Liver (tissue), 7 donors: ENCODE measurements at regions not wholly inside any gene's neighbourhood (a gene's known extent, or its start where the extent isn't known, plus 50 kb on each side); places are given as distances from the start of the nearest gene placed in this dataset.

ENCODE experiments used
- DNase-seq: peaks from one replicate; pipeline ENCODE4 v3.0.0-alpha.2; 2017; ENCODE audit warnings: low spot score
- H3K27ac ChIP-seq, 2 donors: one replicate each; pipeline ENCODE4 v1.7.0; 2013; ENCODE audit warnings: inconsistent platforms in 2 of 2, low read length in 2 of 2, control low read depth in 1 of 2, low read depth in 1 of 2, mild to moderate bottlenecking in 1 of 2
- H3K27me3 ChIP-seq, 4 donors: one replicate each; pipeline versions ENCODE4 v1.6.1 to v1.7.0; 2013; ENCODE audit warnings: low read length in 3 of 4, inconsistent platforms in 1 of 4, mild to moderate bottlenecking in 1 of 4, moderate library complexity in 1 of 4; ENCODE audit not compliant: control insufficient read depth in 4 of 4, insufficient read depth in 4 of 4
- H3K36me3 ChIP-seq, 4 donors: one replicate each; pipeline versions ENCODE4 v1.6.1 to v1.7.0; 2013; ENCODE audit warnings: low read length in 3 of 4, mild to moderate bottlenecking in 3 of 4, low read depth in 1 of 4, moderate library complexity in 1 of 4; ENCODE audit not compliant: control insufficient read depth in 4 of 4, insufficient read depth in 3 of 4
- H3K4me1 ChIP-seq, 4 donors: one replicate each; pipeline versions ENCODE4 v1.6.1 to v1.7.0; 2013; ENCODE audit warnings: low read length in 3 of 4, mild to moderate bottlenecking in 3 of 4, moderate library complexity in 1 of 4; ENCODE audit not compliant: control insufficient read depth in 4 of 4, insufficient read depth in 4 of 4
- H3K4me3 ChIP-seq, 3 donors: one replicate each; pipeline versions ENCODE4 v1.6.1 to v1.7.0; 2013; ENCODE audit warnings: low read length in 3 of 3, control low read depth in 1 of 3, low read depth in 1 of 3, mild to moderate bottlenecking in 1 of 3
- H3K9ac ChIP-seq, 2 donors: one replicate each; pipeline ENCODE4 v1.7.0; 2013; ENCODE audit warnings: low read length in 2 of 2, mild to moderate bottlenecking in 2 of 2, moderate library complexity in 2 of 2, control low read depth in 1 of 2, low read depth in 1 of 2
- H3K9me3 ChIP-seq, 4 donors: one replicate each; pipeline versions ENCODE4 v1.6.1 to v1.7.0; 2013; ENCODE audit warnings: low read length in 3 of 4; ENCODE audit not compliant: control insufficient read depth in 4 of 4
- ATF3 ChIP-seq: IDR thresholded peaks from 2 replicates; pipeline ENCODE4 v1.6.1; 2016; ENCODE audit warnings: antibody characterized with exemption
- EGR1 ChIP-seq, 2 donors: IDR thresholded peaks; 2 replicates each; pipeline ENCODE4 v1.6.1; 2016 to 2018; ENCODE audit warnings: antibody characterized with exemption in 2 of 2, low read depth in 2 of 2
- FOXA1 ChIP-seq: IDR thresholded peaks from 2 replicates; pipeline ENCODE4 v1.6.1; 2016; ENCODE audit warnings: antibody characterized with exemption
- FOXA2 ChIP-seq: IDR thresholded peaks from 2 replicates; pipeline ENCODE4 v1.6.1; 2016; ENCODE audit warnings: antibody characterized with exemption
- GABPA ChIP-seq, 2 donors: IDR thresholded peaks in 1 of 2; conservative IDR thresholded peaks in 1 of 2; 2 replicates each; pipeline ENCODE4 v1.6.1; 2016; ENCODE audit warnings: antibody characterized with exemption in 2 of 2, mild to moderate bottlenecking in 1 of 2, moderate library complexity in 1 of 2
- HNF4G ChIP-seq: IDR thresholded peaks from 2 replicates; pipeline ENCODE4 v1.6.1; 2016; ENCODE audit warnings: antibody characterized with exemption
- MAX ChIP-seq: IDR thresholded peaks from 2 replicates; pipeline ENCODE4 v1.6.1; 2016; ENCODE audit warnings: antibody characterized with exemption
- NR2F2 ChIP-seq: IDR thresholded peaks from 2 replicates; pipeline ENCODE4 v1.6.1; 2016; ENCODE audit warnings: antibody characterized with exemption
- RAD21 ChIP-seq, 2 donors: IDR thresholded peaks; 2 replicates each; pipeline ENCODE4 v1.6.1; 2016; ENCODE audit warnings: antibody characterized with exemption in 2 of 2, mild to moderate bottlenecking in 2 of 2
- REST ChIP-seq: IDR thresholded peaks from 2 replicates; pipeline ENCODE4 v1.6.1; 2016; ENCODE audit warnings: antibody characterized with exemption, mild to moderate bottlenecking
- RXRA ChIP-seq, 2 donors: IDR thresholded peaks; 2 replicates each; pipeline ENCODE4 v1.6.1; 2017 to 2018; ENCODE audit warnings: antibody characterized with exemption in 2 of 2, mild to moderate bottlenecking in 1 of 2
- SP1 ChIP-seq: IDR thresholded peaks from 2 replicates; pipeline ENCODE4 v1.6.1; 2018; ENCODE audit warnings: antibody characterized with exemption, mild to moderate bottlenecking
- TAF1 ChIP-seq: conservative IDR thresholded peaks from 2 replicates; pipeline ENCODE4 v1.6.1; 2016; ENCODE audit warnings: antibody characterized with exemption, mild to moderate bottlenecking
- YY1 ChIP-seq: IDR thresholded peaks from 2 replicates; pipeline ENCODE4 v1.6.1; 2016; ENCODE audit warnings: antibody characterized with exemption, mild to moderate bottlenecking
- ZBTB33 ChIP-seq: IDR thresholded peaks from 2 replicates; pipeline ENCODE4 v1.6.1; 2016; ENCODE audit warnings: antibody characterized with exemption
- WGBS: extraction: QIAGEN DNeasy Blood & Tissue Kit; methylation state at CpG from one replicate; pipeline ENCODE4 v1.1.7; 2013; 5-methylcytosine and 5-hydroxymethylcytosine counted together
- donor health status: healthy.
- donor health status: healthy.
- donor health status: healthy.
- donor health status: healthy.

- no peaks in the 10 kb centered on the region for H3K9me3 ChIP-seq
- TF ChIP-seq ATF3 (no peak), FOXA2 (no peak), NR2F2 (no peak), RXRA (IDR thresholded peaks at IDR 0.05) (no peak), EGR1 (IDR thresholded peaks at IDR 0.05; ENCODE audit: low read depth in 2 of 2) (no peak), FOXA1 (no peak), RAD21 (IDR thresholded peaks at IDR 0.05) (no peak), ZBTB33 (no peak), MAX (no peak), REST (no peak)
Observed at GRCh38 chr9:80791836-80792235, 897.5 kb downstream of the TLE1 start.

GRCh38 chr9:80790764-80791163, 898.6 kb downstream of the TLE1 start:
- Histone ChIP-seq H3K9ac (no peak overlapping the region), H3K4me1 (no peaks in the 10 kb centered on the region)

More at GRCh38 chr9:80791836-80792235, 897.5 kb downstream of the TLE1 start:
- WGBS: 46% methylated on average over 2 of the region's 2 CpGs
- Histone ChIP-seq H3K27ac (no peak overlapping the region), H3K9ac (no peak overlapping the region), H3K4me3 (no peak overlapping the region), H3K36me3 (no peaks in the 10 kb centered on the region), H3K4me1 (no peaks in the 10 kb centered on the region), H3K27me3 (no peaks in the 10 kb centered on the region)
- DNase-seq: no peak

GRCh38 chr9:80789831-80790230, 899.5 kb downstream of the TLE1 start:
- Histone ChIP-seq H3K27me3 (no peaks in the 10 kb centered on the region), H3K27ac (no peak overlapping the region), H3K4me3 (no peak overlapping the region), H3K36me3 (no peaks in the 10 kb centered on the region), H3K4me1 (no peaks in the 10 kb centered on the region), H3K9ac (no peak overlapping the region), H3K9me3 (no peaks in the 10 kb centered on the region)
- no peak for DNase-seq
- 85% methylated on average over 5 of the region's 5 CpGs for WGBS
- TF ChIP-seq ATF3: no peak
- TF ChIP-seq YY1: no peak
- TF ChIP-seq FOXA2: no peak
- TF ChIP-seq EGR1 (IDR thresholded peaks at IDR 0.05; ENCODE audit: low read depth in 2 of 2): no peak
- no peak for TF ChIP-seq REST
- no peak for TF ChIP-seq FOXA1
- no peak for TF ChIP-seq RAD21 (IDR thresholded peaks at IDR 0.05)
- TF ChIP-seq GABPA (IDR thresholded peaks at IDR 0.05 in 1 of 2, conservative IDR thresholded peaks at IDR 0.05 in 1 of 2): no peak
- TF ChIP-seq NR2F2: no peak
- no peak for TF ChIP-seq MAX
- no peak for TF ChIP-seq SP1
- TF ChIP-seq TAF1: no peak

More at GRCh38 chr9:80790764-80791163, 898.6 kb downstream of the TLE1 start:
- no peak for TF ChIP-seq ATF3
- no peak for TF ChIP-seq FOXA1
- TF ChIP-seq HNF4G: no peak
- TF ChIP-seq TAF1: no peak
- TF ChIP-seq RXRA (IDR thresholded peaks at IDR 0.05): no peak
- no peak for DNase-seq
- no peaks in the 10 kb centered on the region for H3K9me3 ChIP-seq
- H3K4me3 ChIP-seq: no peak overlapping the region
- H3K27me3 ChIP-seq: no peaks in the 10 kb centered on the region
- no peak overlapping the region for H3K27ac ChIP-seq
- no peaks in the 10 kb centered on the region for H3K36me3 ChIP-seq
